DND-41 (cell line): ENCODE measurements at regions not wholly inside any gene's neighbourhood (a gene's known extent, or its start where the extent isn't known, plus 50 kb on each side); places are given as distances from the start of the nearest gene placed in this dataset.
"Not testable (repeated sequence)": the region's sequence is repeated elsewhere in the genome, so short reads cannot be mapped to it uniquely, and the experiment has no call there.

Source experiments
- ATAC-seq: fragments of 200-7000 bp; cut with Tn5 transposase; 3 replicates; pipeline ENCODE4 v1.9.1; 2021; ENCODE audit warnings: low read depth; ENCODE audit not compliant: insufficient read depth
- DNase-seq: peaks from one replicate; pipeline ENCODE4 v3.0.0-alpha.2; 2020
- H2AFZ ChIP-seq: 2 replicates; pipeline ENCODE4 v1.6.0; 2012; ENCODE audit warnings: low read depth, low read length
- H3K27ac ChIP-seq: 2 replicates; pipeline ENCODE4 v1.5.1; 2012; ENCODE audit warnings: low read length, inconsistent platforms
- H3K27me3 ChIP-seq: fragments of 200-600 bp; sonication (generic); 2 replicates; pipeline ENCODE4 v1.6.0; 2012; ENCODE audit warnings: low read length, mild to moderate bottlenecking, inconsistent platforms; ENCODE audit not compliant: insufficient read depth, poor library complexity
- H3K36me3 ChIP-seq: 2 replicates; pipeline ENCODE4 v1.5.1; 2012; ENCODE audit warnings: low read length, inconsistent platforms; ENCODE audit not compliant: insufficient read depth
- H3K4me1 ChIP-seq: 2 replicates; pipeline ENCODE4 v1.5.1; 2012; ENCODE audit warnings: mild to moderate bottlenecking, low read length; ENCODE audit not compliant: insufficient read depth
- H3K4me2 ChIP-seq: 2 replicates; pipeline ENCODE4 v1.6.0; 2012; ENCODE audit warnings: mild to moderate bottlenecking, moderate library complexity, low read length, inconsistent platforms; ENCODE audit not compliant: insufficient read depth
- H3K4me3 ChIP-seq, 2 experiments: fragments of 200-600 bp in 1 of 2; shearing (Covaris generic) in 1 of 2; 2 replicates each; pipeline ENCODE4 v1.5.1; 2012 to 2016; ENCODE audit warnings: inconsistent platforms in 2 of 2, low read length in 2 of 2, mild to moderate bottlenecking in 2 of 2, low read depth in 1 of 2, moderate library complexity in 1 of 2
- H3K79me2 ChIP-seq: 2 replicates; pipeline ENCODE4 v1.6.0; 2012; ENCODE audit warnings: low read length, inconsistent platforms; ENCODE audit not compliant: insufficient read depth
- H3K9ac ChIP-seq: 2 replicates; pipeline ENCODE4 v1.6.0; 2012; ENCODE audit warnings: low read depth, mild to moderate bottlenecking, inconsistent platforms, low read length, moderate library complexity
- H3K9me3 ChIP-seq: 2 replicates; pipeline ENCODE4 v1.5.1; 2012; ENCODE audit warnings: low read length, moderate library complexity, mild to moderate bottlenecking, inconsistent platforms; ENCODE audit not compliant: insufficient read depth, severe bottlenecking
- H4K20me1 ChIP-seq: 2 replicates; pipeline ENCODE4 v1.6.0; 2012; ENCODE audit warnings: low read length; ENCODE audit not compliant: insufficient read depth
- CTCF ChIP-seq: IDR thresholded peaks from 2 replicates; pipeline ENCODE4 v1.5.1; 2012; ENCODE audit warnings: borderline replicate concordance, low read length, moderate library complexity, mild to moderate bottlenecking; ENCODE audit not compliant: poor library complexity, severe bottlenecking; ENCODE audit errors: extremely low read depth
- EZH2 ChIP-seq: IDR thresholded peaks from 3 replicates; pipeline ENCODE4 v1.6.1; 2012; ENCODE audit warnings: borderline replicate concordance, low read depth, mild to moderate bottlenecking, moderate library complexity, low read length, inconsistent platforms; ENCODE audit not compliant: severe bottlenecking

GRCh38 chr3:51610708-51611107 is 60.3 kb upstream of the TEX264 start:
- H2AFZ ChIP-seq = no peak overlapping the region
- DNase-seq = no peak

GRCh38 chr3:51617597-51617996 is 53.5 kb upstream of the TEX264 start:
- DNase-seq (no peak), ATAC-seq (no peak)
- H3K4me2 ChIP-seq = no peak overlapping the region
- H3K4me3 ChIP-seq = no peak overlapping the region
- H3K4me1 ChIP-seq = no peaks in the 10 kb centered on the region
- no peaks in the 10 kb centered on the region for H3K9me3 ChIP-seq
- no peak overlapping the region for H3K27ac ChIP-seq
- TF ChIP-seq CTCF = no peak
- no peak for TF ChIP-seq EZH2
- H4K20me1 ChIP-seq = peaks cover 13% of the 10 kb centered on the region; the same call in 1 of the 2 replicates
- no peaks in the 10 kb centered on the region for H3K36me3 ChIP-seq
- H3K79me2 ChIP-seq = peaks cover 35% of the 10 kb centered on the region
- no peak overlapping the region for H2AFZ ChIP-seq
- no peaks in the 10 kb centered on the region for H3K27me3 ChIP-seq
- H3K9ac ChIP-seq = no peak overlapping the region

More at GRCh38 chr3:51610708-51611107, 60.3 kb upstream of the TEX264 start:
- H3K27ac ChIP-seq = no peak overlapping the region
- peaks cover 26% of the 10 kb centered on the region for H3K79me2 ChIP-seq
- H4K20me1 ChIP-seq = peaks cover 3% of the 10 kb centered on the region; the same call in 1 of the 2 replicates
- no peak overlapping the region for H3K4me3 ChIP-seq
- H3K9ac ChIP-seq = no peak overlapping the region
- ATAC-seq = no peak
- H3K4me1 ChIP-seq = no peaks in the 10 kb centered on the region
- H3K27me3 ChIP-seq = no peaks in the 10 kb centered on the region
- TF ChIP-seq EZH2 = no peak
- no peak for TF ChIP-seq CTCF
- no peak overlapping the region for H3K4me2 ChIP-seq
- no peaks in the 10 kb centered on the region for H3K9me3 ChIP-seq
- no peaks in the 10 kb centered on the region; the same call in 1 of the 2 replicates for H3K36me3 ChIP-seq

GRCh38 chr3:51618038-51618437 is 53.0 kb upstream of the TEX264 start:
- H3K27me3 ChIP-seq, H3K9me3 ChIP-seq, H3K4me3 ChIP-seq, H3K36me3 ChIP-seq, H2AFZ ChIP-seq, H3K4me2 ChIP-seq, H3K9ac ChIP-seq, DNase-seq, H3K27ac ChIP-seq, ATAC-seq, H3K4me1 ChIP-seq: not testable (repeated sequence)
- Histone ChIP-seq H4K20me1 (peaks cover 15% of the 10 kb centered on the region; the same call in 1 of the 2 replicates), H3K79me2 (peaks cover 38% of the 10 kb centered on the region)

GRCh38 chr3:51618496-51618895 is 52.6 kb upstream of the TEX264 start:
- Histone ChIP-seq H3K36me3 (no peaks in the 10 kb centered on the region), H3K27ac (no peak overlapping the region), H3K4me2 (no peak overlapping the region), H3K4me3 (no peak overlapping the region), H3K27me3 (no peaks in the 10 kb centered on the region), H3K9me3 (no peaks in the 10 kb centered on the region), H3K79me2 (peaks cover 41% of the 10 kb centered on the region), H2AFZ (no peak overlapping the region), H3K9ac (no peak overlapping the region), H4K20me1 (peaks cover 15% of the 10 kb centered on the region; the same call in 1 of the 2 replicates), H3K4me1 (no peaks in the 10 kb centered on the region)
- DNase-seq (no peak), ATAC-seq (no peak)
- TF ChIP-seq CTCF (no peak), EZH2 (no peak)
